ENCODE measurements at regions not wholly inside any gene's neighbourhood (a gene's known extent, or its start where the extent isn't known, plus 50 kb on each side); places are given as distances from the start of the nearest gene placed in this dataset.

DNA sequence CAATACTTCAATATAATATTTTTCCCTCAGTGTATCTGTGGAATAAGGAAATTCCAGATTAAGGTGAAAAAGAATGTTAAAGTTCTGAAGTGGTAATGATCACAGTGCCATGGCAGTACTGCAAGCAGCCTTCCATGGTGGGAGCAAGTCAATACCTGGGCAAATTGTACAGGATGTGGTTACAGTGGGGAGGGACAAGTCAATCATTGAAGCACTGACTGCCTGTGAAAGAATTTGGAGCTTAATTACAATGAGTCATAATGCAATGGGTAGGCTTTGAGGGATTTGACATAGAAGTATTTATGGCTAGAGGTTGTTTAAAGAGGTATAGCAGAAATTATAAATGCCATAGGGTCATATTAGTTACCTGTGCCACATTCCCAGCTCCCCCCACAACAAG is 786.5 kb upstream of the ACO1 start:
- Histone ChIP-seq H3K9me2 (ENCODE audit: low read depth, low read length) (no peaks in the 10 kb centered on the region), H3K9ac (ENCODE audit: low read length) (no peak overlapping the region), H3K79me2 (ENCODE audit: insufficient read depth, low read length) (no peaks in the 10 kb centered on the region), H3K27ac (ENCODE audit: low read depth, low read length, poor library complexity, severe bottlenecking) (no peak overlapping the region), H3K27me3 (ENCODE audit: insufficient read depth, low read length) (no peaks in the 10 kb centered on the region), H4K20me1 (ENCODE audit: insufficient read depth, low read length) (no peaks in the 10 kb centered on the region), H3K36me3 (ENCODE audit: insufficient read depth, low read length) (no peaks in the 10 kb centered on the region), H3F3A (ENCODE audit: insufficient read depth, low read length) (no peaks in the 10 kb centered on the region), H3K9me3 (ENCODE audit: low read length) (no peaks in the 10 kb centered on the region), H3K4me1 (ENCODE audit: insufficient read depth, low read length, severe bottlenecking) (no peaks in the 10 kb centered on the region), H3K4me2 (ENCODE audit: low read length) (no peak overlapping the region), H3K4me3 (ENCODE audit: low read depth, low read length, poor library complexity, severe bottlenecking) (no peak overlapping the region), H2AFZ (ENCODE audit: low read length) (no peak overlapping the region)
- TF ChIP-seq EZH2 (IDR thresholded peaks at IDR 0.05; ENCODE audit: borderline replicate concordance, low read length), result no peak
- TF ChIP-seq CTCF (IDR thresholded peaks at IDR 0.05; ENCODE audit: low read length), result no peak

DNA sequence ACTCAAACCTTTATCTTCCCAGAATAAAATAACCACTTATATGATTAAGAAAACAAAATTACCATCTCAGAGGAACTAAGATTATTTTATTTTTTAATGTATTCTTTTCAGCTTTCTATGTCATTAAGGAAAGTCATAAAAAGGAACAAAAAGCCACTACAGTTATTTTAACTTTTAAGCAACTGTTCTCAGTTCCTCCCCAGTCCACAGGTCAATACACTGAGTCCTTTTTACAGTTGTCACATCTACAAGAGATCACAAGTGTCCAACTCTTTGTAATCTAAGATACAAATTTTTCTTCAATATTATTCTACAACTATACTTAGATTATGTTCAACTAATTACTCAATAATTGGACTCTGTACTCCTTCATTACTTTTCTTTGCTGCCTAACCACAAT is 782.8 kb upstream of the ACO1 start:
- Histone ChIP-seq H3K27me3 (ENCODE audit: insufficient read depth, low read length) (no peaks in the 10 kb centered on the region), H3K9me2 (ENCODE audit: low read depth, low read length) (no peaks in the 10 kb centered on the region), H3K9me3 (ENCODE audit: low read length) (no peaks in the 10 kb centered on the region), H3K4me3 (ENCODE audit: low read depth, low read length, poor library complexity, severe bottlenecking) (no peak overlapping the region), H3K4me1 (ENCODE audit: insufficient read depth, low read length, severe bottlenecking) (no peaks in the 10 kb centered on the region), H3K4me2 (ENCODE audit: low read length) (no peak overlapping the region), H4K20me1 (ENCODE audit: insufficient read depth, low read length) (no peaks in the 10 kb centered on the region), H3K9ac (ENCODE audit: low read length) (no peak overlapping the region), H3K79me2 (ENCODE audit: insufficient read depth, low read length) (no peaks in the 10 kb centered on the region), H2AFZ (ENCODE audit: low read length) (no peak overlapping the region), H3F3A (ENCODE audit: insufficient read depth, low read length) (no peaks in the 10 kb centered on the region), H3K36me3 (ENCODE audit: insufficient read depth, low read length) (no peaks in the 10 kb centered on the region), H3K27ac (ENCODE audit: low read depth, low read length, poor library complexity, severe bottlenecking) (no peak overlapping the region)
- no peak for TF ChIP-seq EZH2 (IDR thresholded peaks at IDR 0.05; ENCODE audit: borderline replicate concordance, low read length)
- TF ChIP-seq CTCF (IDR thresholded peaks at IDR 0.05; ENCODE audit: low read length), result no peak

DNA sequence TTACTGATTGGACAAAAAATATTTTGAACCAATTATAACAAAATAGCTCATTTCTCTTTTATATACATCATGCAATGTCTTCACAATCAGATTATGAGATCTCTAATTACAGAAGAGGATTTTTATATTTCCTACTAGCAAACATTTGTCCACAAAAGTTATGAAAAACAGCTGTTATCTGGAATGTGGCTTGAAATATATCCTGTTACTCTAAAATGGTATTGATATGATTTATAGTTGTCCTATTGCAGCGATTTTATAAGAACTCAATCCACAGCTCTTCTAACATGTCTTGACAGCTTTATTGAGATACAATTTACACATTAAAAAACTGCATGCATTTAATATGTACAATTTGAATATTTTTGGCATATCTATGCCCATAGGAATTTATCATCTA is 779.9 kb upstream of the ACO1 start:
- H3K4me2 ChIP-seq (ENCODE audit: low read length), result no peak overlapping the region
- no peak overlapping the region for H2AFZ ChIP-seq (ENCODE audit: low read length)
- no peaks in the 10 kb centered on the region for H3K9me3 ChIP-seq (ENCODE audit: low read length)
- H3K9ac ChIP-seq (ENCODE audit: low read length), result no peak overlapping the region
- H3K4me3 ChIP-seq (ENCODE audit: low read depth, low read length, poor library complexity, severe bottlenecking), result no peak overlapping the region
- no peaks in the 10 kb centered on the region for H3K79me2 ChIP-seq (ENCODE audit: insufficient read depth, low read length)
- no peak for TF ChIP-seq EZH2 (IDR thresholded peaks at IDR 0.05; ENCODE audit: borderline replicate concordance, low read length)
- TF ChIP-seq CTCF (IDR thresholded peaks at IDR 0.05; ENCODE audit: low read length), result no peak
- H3F3A ChIP-seq (ENCODE audit: insufficient read depth, low read length), result no peaks in the 10 kb centered on the region
- no peaks in the 10 kb centered on the region for H3K36me3 ChIP-seq (ENCODE audit: insufficient read depth, low read length)
- H3K27me3 ChIP-seq (ENCODE audit: insufficient read depth, low read length), result no peaks in the 10 kb centered on the region
- no peaks in the 10 kb centered on the region for H3K4me1 ChIP-seq (ENCODE audit: insufficient read depth, low read length, severe bottlenecking)
- H4K20me1 ChIP-seq (ENCODE audit: insufficient read depth, low read length), result no peaks in the 10 kb centered on the region
- H3K27ac ChIP-seq (ENCODE audit: low read depth, low read length, poor library complexity, severe bottlenecking), result no peak overlapping the region
- no peaks in the 10 kb centered on the region for H3K9me2 ChIP-seq (ENCODE audit: low read depth, low read length)
